GM18868 (cell line): ENCODE measurements at regions not wholly inside any gene's neighbourhood (a gene's known extent, or its start where the extent isn't known, plus 50 kb on each side); places are given as distances from the start of the nearest gene placed in this dataset.
A peak's percentile ranks its signal among the peaks of the same experiment; 100 is the strongest.
"Not testable (repeated sequence)": the region's sequence is repeated elsewhere in the genome, so short reads cannot be mapped to it uniquely, and the experiment has no call there.

Source experiments
- ATAC-seq: cut with Tn5 transposase; IDR thresholded peaks from one replicate; pipeline ENCODE4 v1.9.1; 2021; ENCODE audit warnings: mild to moderate bottlenecking, moderate library complexity; ENCODE audit not compliant: unreplicated experiment

- ATAC-seq = no peak
These were observed 147.0 kb upstream of the OR4E1 start for GRCh38 chr14:21820631-21821030.

- not testable (repeated sequence) for ATAC-seq
These were observed 146.3 kb upstream of the OR4E1 start for GRCh38 chr14:21819891-21820290.

DNA sequence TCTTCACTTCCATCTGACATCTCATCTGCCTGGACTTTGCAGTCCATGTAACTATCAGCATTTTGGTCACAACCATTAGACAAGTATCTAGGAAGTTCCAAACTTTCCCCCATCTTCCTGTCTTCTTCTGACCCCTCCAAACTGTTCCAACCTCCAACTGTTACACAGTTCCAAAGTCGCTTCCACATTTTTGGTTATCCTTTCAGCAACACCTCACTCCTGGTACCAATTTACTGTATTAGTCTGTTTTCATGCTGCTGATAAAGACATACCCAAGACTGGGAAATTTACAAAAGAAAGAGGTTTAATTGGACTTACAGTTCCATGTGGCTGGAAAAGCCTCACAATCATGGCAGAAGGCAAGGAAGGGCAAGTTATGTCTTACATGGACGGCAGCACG lies 143.4 kb upstream of the OR4E1 start:
- ATAC-seq = not testable (repeated sequence)

- ATAC-seq = no peak
These were observed 134.4 kb upstream of the OR4E1 start for GRCh38 chr14:21807975-21808374.

DNA sequence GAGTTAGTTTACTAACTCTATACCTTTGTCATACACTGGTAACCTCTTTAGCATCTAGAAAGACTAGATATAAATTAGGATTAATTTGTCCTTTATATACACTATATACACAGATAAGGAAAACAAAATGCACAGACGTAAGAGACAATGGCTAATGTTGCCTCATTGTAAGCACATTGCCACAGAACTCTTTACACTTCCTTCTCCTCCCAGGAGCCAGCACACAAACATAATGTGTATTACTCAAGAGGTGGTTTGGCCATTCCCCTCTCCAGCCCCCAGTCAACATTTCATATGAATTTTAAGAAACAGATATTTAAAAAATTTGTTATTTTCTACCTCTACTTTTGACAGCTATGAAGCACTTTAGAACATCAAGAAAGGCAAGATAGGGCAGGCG lies 131.4 kb upstream of the OR4E1 start:
- no peak for ATAC-seq

GRCh38 chr14:21802441-21802840 lies 128.8 kb upstream of the OR4E1 start:
- no peak for ATAC-seq

DNA sequence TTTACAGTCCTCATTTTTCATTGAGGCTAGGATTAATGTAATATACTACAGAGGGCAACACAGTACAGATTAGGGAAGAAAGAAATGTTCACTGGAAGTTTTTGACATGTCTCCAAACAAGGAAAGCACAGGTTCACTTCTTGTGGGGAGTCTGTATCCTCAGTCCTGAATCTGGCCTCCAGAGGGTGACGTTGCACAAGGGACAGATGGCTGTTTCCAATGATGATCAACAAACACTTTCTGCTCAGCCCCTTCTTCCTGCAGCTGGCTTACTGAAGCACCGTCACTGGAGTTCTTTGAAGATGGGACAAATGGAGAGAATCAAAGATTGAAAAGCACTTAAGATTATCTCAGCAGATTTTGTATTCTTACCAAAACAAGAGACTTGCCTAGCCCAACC lies 123.3 kb upstream of the OR4E1 start:
- ATAC-seq = no peak

- ATAC-seq = no peak
These were observed 121.8 kb upstream of the OR4E1 start for GRCh38 chr14:21795456-21795855.

GRCh38 chr14:21791749-21792148 lies 118.1 kb upstream of the OR4E1 start:
- ATAC-seq = no peak

GRCh38 chr14:21788687-21789086 lies 115.1 kb upstream of the OR4E1 start:
- ATAC-seq = not testable (repeated sequence)

- ATAC-seq = not testable (repeated sequence)
These were observed 113.6 kb upstream of the OR4E1 start for GRCh38 chr14:21787242-21787641.

DNA sequence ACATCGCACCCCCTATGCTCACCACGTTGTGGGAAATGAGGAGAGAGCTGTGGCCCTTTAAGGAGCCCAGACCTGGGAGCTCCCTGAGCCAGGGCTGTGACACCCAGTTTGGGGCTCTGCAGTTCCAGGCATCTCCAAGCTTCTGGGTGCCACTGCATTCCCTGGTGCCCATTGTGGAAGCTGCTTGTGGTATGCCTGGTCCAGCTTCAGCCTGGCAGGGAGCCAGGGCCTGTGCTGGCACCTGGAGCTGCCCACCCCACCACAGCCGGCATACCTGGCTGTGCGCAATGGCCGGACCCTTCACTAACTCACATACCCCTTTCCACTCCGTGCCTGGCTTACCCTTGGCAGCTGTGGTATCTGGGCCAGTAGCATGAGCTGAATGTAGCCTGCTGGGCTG lies 107.9 kb upstream of the OR4E1 start:
- ATAC-seq = no peak

- ATAC-seq = no peak
These were observed 106.9 kb upstream of the OR4E1 start for GRCh38 chr14:21780429-21781084.

GRCh38 chr14:21771671-21772070 lies 98.1 kb upstream of the OR4E1 start:
- ATAC-seq = no peak

- ATAC-seq = no peak
These were observed 95.2 kb upstream of the OR4E1 start for GRCh38 chr14:21768875-21769257.

GRCh38 chr14:21768116-21768874 lies 94.7 kb upstream of the OR4E1 start:
- ATAC-seq = no peak

- ATAC-seq = not testable (repeated sequence)
These were observed 86.7 kb upstream of the OR4E1 start for GRCh38 chr14:21760360-21760759.

DNA sequence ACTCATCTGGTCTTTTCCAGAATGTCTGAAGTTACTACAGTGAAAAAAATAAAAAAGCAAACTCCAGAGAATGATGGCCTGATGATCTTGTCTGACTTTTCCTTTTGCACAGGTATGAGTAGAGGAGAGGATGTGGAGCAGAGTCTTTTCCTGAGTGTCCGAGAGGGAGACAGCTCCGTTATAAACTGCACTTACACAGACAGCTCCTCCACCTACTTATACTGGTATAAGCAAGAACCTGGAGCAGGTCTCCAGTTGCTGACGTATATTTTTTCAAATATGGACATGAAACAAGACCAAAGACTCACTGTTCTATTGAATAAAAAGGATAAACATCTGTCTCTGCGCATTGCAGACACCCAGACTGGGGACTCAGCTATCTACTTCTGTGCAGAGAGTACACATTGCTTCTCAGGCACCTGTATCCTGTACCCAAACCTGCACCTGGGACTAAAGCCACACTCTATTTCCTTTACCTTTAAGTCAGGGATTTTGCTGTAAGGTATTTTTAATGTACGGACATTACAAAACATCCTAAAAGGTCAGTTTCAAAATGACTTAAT lies 75.8 kb upstream of the OR4E1 start:
- ATAC-seq = no peak

- ATAC-seq = peak; percentile 70
These were observed 75.3 kb upstream of the OR4E1 start for GRCh38 chr14:21748869-21749303.

DNA sequence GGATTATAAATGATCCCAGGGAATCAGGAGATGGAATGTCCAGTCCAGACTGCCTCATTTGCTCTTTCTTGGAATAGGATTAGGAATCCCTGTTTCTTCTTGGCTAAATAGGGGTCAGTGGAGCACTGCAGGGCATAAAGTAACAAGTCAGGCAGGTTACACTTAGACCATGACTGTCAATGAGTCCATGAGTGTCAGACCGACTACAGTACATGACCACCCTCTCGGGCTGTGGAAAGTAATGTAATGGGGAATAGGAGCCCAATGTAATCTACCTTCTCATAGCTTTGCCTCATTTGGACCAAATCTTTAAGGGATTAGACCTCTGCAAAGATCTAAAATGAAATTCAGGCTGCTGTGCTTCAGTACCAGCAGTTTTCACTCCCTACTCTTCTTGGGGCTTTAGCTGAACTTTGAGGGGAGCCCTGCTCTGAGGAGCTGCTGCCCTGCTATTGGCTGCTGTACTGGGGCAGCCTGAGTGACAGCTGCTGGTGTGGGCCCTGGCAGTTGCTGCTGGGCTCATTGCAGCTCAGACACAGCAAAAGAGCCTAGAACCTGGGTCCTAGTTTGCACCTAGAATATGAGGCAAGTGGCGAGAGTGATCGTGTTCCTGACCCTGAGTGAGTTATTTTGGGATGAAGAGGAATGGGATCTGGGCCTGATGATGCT lies 62.2 kb upstream of the OR4E1 start:
- ATAC-seq = no peak

DNA sequence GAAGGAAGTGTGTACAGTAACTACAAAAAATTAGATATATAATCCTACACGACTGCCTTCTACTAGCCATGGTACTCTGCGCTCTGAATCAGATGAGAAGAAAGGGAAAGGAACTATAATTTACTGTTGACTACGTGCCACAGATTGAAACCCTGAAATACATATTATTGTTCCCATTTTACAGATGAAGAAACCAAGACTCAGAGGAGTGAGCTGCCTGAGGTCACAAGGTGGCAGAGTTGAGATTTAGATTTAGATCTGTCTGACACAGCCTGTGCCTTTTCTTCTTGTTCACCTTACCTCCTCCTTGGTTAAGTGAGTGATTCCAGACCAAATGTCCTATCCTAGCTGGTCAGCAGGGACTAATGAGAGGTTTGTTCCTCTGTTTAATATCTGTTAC lies 61.6 kb upstream of the OR4E1 start:
- no peak for ATAC-seq
